Esophagus muscularis mucosa (tissue), 3 donors: ENCODE measurements at regions not wholly inside any gene's neighbourhood (a gene's known extent, or its start where the extent isn't known, plus 50 kb on each side); places are given as distances from the start of the nearest gene placed in this dataset.

Experiments used
- EP300 ChIP-seq: sonication (generic); formaldehyde crosslinking; IDR thresholded peaks from one replicate; pipeline ENCODE4 v1.6.1; 2017; ENCODE audit warnings: antibody characterized with exemption
- POLR2A ChIP-seq: fragments of 450-650 bp; IDR thresholded peaks from one replicate; pipeline ENCODE4 v1.6.1; 2017; ENCODE audit warnings: antibody characterized with exemption, moderate library complexity, mild to moderate bottlenecking, low read depth
- POLR2AphosphoS5 ChIP-seq, 2 donors: sonication (generic); formaldehyde crosslinking; IDR thresholded peaks; one replicate each; pipeline ENCODE4 v1.6.1; 2017; ENCODE audit warnings: antibody characterized with exemption in 2 of 2

- no peak for TF ChIP-seq EP300
- TF ChIP-seq POLR2AphosphoS5 (IDR thresholded peaks at IDR 0.05), result no peak
- no peak for TF ChIP-seq POLR2A
These were observed 1156.6 kb downstream of the RPIA start for GRCh38 chr2:89848114-89848513.
